GM23338 (cell line): ENCODE measurements at regions not wholly inside any gene's neighbourhood (a gene's known extent, or its start where the extent isn't known, plus 50 kb on each side); places are given as distances from the start of the nearest gene placed in this dataset.

ENCODE experiments used
- CREB1 ChIP-seq: fragments of 250-450 bp; sonication (Bioruptor Pico); IDR thresholded peaks from 2 replicates; pipeline ENCODE4 v1.5.0; 2020; ENCODE audit warnings: low read depth, mild to moderate bottlenecking, moderate library complexity
- CTCF ChIP-seq, 2 experiments: fragments of 200-600 bp in 1 of 2; sonication (generic) in 1 of 2; conservative IDR thresholded peaks; 2 replicates each; pipeline versions ENCODE4 v1.5.1 to v1.6.1; 2016 to 2017; ENCODE audit warnings: antibody characterized with exemption in 2 of 2, low read depth in 2 of 2, mild to moderate bottlenecking in 2 of 2, moderate library complexity in 1 of 2
- EZH2 ChIP-seq: fragments of 200-600 bp; sonication (generic); IDR thresholded peaks from one replicate; pipeline ENCODE4 v1.8.0; 2017; ENCODE audit warnings: antibody characterized with exemption, mild to moderate bottlenecking, low read depth; ENCODE audit not compliant: unreplicated experiment
- POLR2AphosphoS5 ChIP-seq: IDR thresholded peaks from 2 replicates; pipeline ENCODE4 v1.6.1; 2016; ENCODE audit warnings: antibody characterized with exemption, low read depth

GRCh38 chr21:38699048-38699447 is 106.7 kb upstream of the ETS2 start:
- TF ChIP-seq CTCF (conservative IDR thresholded peaks at IDR 0.05; ENCODE audit: low read depth in 2 of 2), result peak; percentile 52 to 66
- TF ChIP-seq EZH2, result no peak
- TF ChIP-seq CREB1 (CRISPR knock-in tag), result no peak
- no peak for TF ChIP-seq POLR2AphosphoS5
